ENCODE measurements at regions not wholly inside any gene's neighbourhood (a gene's known extent, or its start where the extent isn't known, plus 50 kb on each side); places are given as distances from the start of the nearest gene placed in this dataset.

GRCh38 chr1:99198393-99198792 is 65.9 kb upstream of the PLPPR4 start:
- Histone ChIP-seq H3K4me3 (replicated peaks; ENCODE audit: low read depth, low read length) (no peak overlapping the region), H3K27me3 (replicated peaks; ENCODE audit: control insufficient read depth, insufficient read depth, low read length) (no peaks in the 10 kb centered on the region), H3K36me3 (ENCODE audit: control insufficient read depth, insufficient read depth, low read length) (no peaks in the 10 kb centered on the region)
- TF ChIP-seq CTCF (IDR thresholded peaks at IDR 0.05; ENCODE audit: insufficient read depth, low read length, poor library complexity, severe bottlenecking): no peak
- DNase-seq (ENCODE audit: extremely low read depth, insufficient read length): no peak

- no peak for DNase-seq (ENCODE audit: extremely low read depth, insufficient read length)
- no peaks in the 10 kb centered on the region for H3K27me3 ChIP-seq (replicated peaks; ENCODE audit: control insufficient read depth, insufficient read depth, low read length)
- H3K36me3 ChIP-seq (ENCODE audit: control insufficient read depth, insufficient read depth, low read length): no peaks in the 10 kb centered on the region
- no peak overlapping the region for H3K4me3 ChIP-seq (replicated peaks; ENCODE audit: low read depth, low read length)
- TF ChIP-seq CTCF (IDR thresholded peaks at IDR 0.05; ENCODE audit: insufficient read depth, low read length, poor library complexity, severe bottlenecking): no peak
Observed at GRCh38 chr1:99207216-99207615, 57.1 kb upstream of the PLPPR4 start.

All from GM06990 (cell line).